ENCODE measurements at regions not wholly inside any gene's neighbourhood (a gene's known extent, or its start where the extent isn't known, plus 50 kb on each side); places are given as distances from the start of the nearest gene placed in this dataset.
A peak's percentile ranks its signal among the peaks of the same experiment; 100 is the strongest.

- Histone ChIP-seq H3K4me3 (ENCODE audit: low read length) (no peak overlapping the region), H3K27me3 (ENCODE audit: insufficient read depth, low read length) (no peaks in the 10 kb centered on the region), H3K36me3 (ENCODE audit: insufficient read depth, low read length) (no peaks in the 10 kb centered on the region)
These were observed 79.5 kb upstream of the SERP2 start for GRCh38 chr13:44293908-44294735.

GRCh38 chr13:44294876-44295275 lies 78.7 kb upstream of the SERP2 start:
- Histone ChIP-seq H3K9me3 (ENCODE audit: low read length) (no peaks in the 10 kb centered on the region), H3K36me3 (ENCODE audit: insufficient read depth, low read length) (no peaks in the 10 kb centered on the region)

More at GRCh38 chr13:44293908-44294735, 79.5 kb upstream of the SERP2 start:
- Histone ChIP-seq H2AFZ (ENCODE audit: low read depth, low read length) (no peak overlapping the region), H3K4me1 (ENCODE audit: insufficient read depth, low read length) (peaks cover 8% of the 10 kb centered on the region), H3K9me3 (ENCODE audit: low read length) (no peaks in the 10 kb centered on the region)

GRCh38 chr13:44296856-44297255 lies 76.8 kb upstream of the SERP2 start:
- peak overlapping the region; percentile 10 for H2AFZ ChIP-seq (ENCODE audit: low read depth, low read length)
- H3K9me3 ChIP-seq (ENCODE audit: low read length), result no peaks in the 10 kb centered on the region
- no peak overlapping the region for H3K4me3 ChIP-seq (ENCODE audit: low read length)
- H3K4me1 ChIP-seq (ENCODE audit: insufficient read depth, low read length), result peaks cover 8% of the 10 kb centered on the region
- no peaks in the 10 kb centered on the region for H3K27me3 ChIP-seq (ENCODE audit: insufficient read depth, low read length)
- no peaks in the 10 kb centered on the region for H3K36me3 ChIP-seq (ENCODE audit: insufficient read depth, low read length)

More at GRCh38 chr13:44294876-44295275, 78.7 kb upstream of the SERP2 start:
- no peak overlapping the region for H2AFZ ChIP-seq (ENCODE audit: low read depth, low read length)
- no peak overlapping the region for H3K4me3 ChIP-seq (ENCODE audit: low read length)
- H3K27me3 ChIP-seq (ENCODE audit: insufficient read depth, low read length), result no peaks in the 10 kb centered on the region
- H3K4me1 ChIP-seq (ENCODE audit: insufficient read depth, low read length), result peaks cover 8% of the 10 kb centered on the region

- Histone ChIP-seq H2AFZ (ENCODE audit: low read depth, low read length) (no peak overlapping the region), H3K4me3 (ENCODE audit: low read length) (no peak overlapping the region), H3K9me3 (ENCODE audit: low read length) (no peaks in the 10 kb centered on the region), H3K27me3 (ENCODE audit: insufficient read depth, low read length) (no peaks in the 10 kb centered on the region), H3K36me3 (ENCODE audit: insufficient read depth, low read length) (no peaks in the 10 kb centered on the region), H3K4me1 (ENCODE audit: insufficient read depth, low read length) (peaks cover 5% of the 10 kb centered on the region)
These were observed 75.3 kb upstream of the SERP2 start for GRCh38 chr13:44298314-44298713.

- H3K4me1 ChIP-seq (ENCODE audit: insufficient read depth, low read length), result peaks cover 11% of the 10 kb centered on the region
- H3K4me3 ChIP-seq (ENCODE audit: low read length), result no peak overlapping the region
- H3K36me3 ChIP-seq (ENCODE audit: insufficient read depth, low read length), result no peaks in the 10 kb centered on the region
- H3K27me3 ChIP-seq (ENCODE audit: insufficient read depth, low read length), result no peaks in the 10 kb centered on the region
- H2AFZ ChIP-seq (ENCODE audit: low read depth, low read length), result no peak overlapping the region
- H3K9me3 ChIP-seq (ENCODE audit: low read length), result no peaks in the 10 kb centered on the region
These were observed 74.3 kb upstream of the SERP2 start for GRCh38 chr13:44299152-44299943.

- no peak overlapping the region for H3K4me3 ChIP-seq (ENCODE audit: low read length)
- peaks cover 21% of the 10 kb centered on the region for H3K4me1 ChIP-seq (ENCODE audit: insufficient read depth, low read length)
- H3K36me3 ChIP-seq (ENCODE audit: insufficient read depth, low read length), result no peaks in the 10 kb centered on the region
- H3K27me3 ChIP-seq (ENCODE audit: insufficient read depth, low read length), result no peaks in the 10 kb centered on the region
- H2AFZ ChIP-seq (ENCODE audit: low read depth, low read length), result no peak overlapping the region
- no peaks in the 10 kb centered on the region for H3K9me3 ChIP-seq (ENCODE audit: low read length)
These were observed 72.6 kb upstream of the SERP2 start for GRCh38 chr13:44300895-44301638.

GRCh38 chr13:44301639-44302015 lies 72.0 kb upstream of the SERP2 start:
- no peak overlapping the region for H2AFZ ChIP-seq (ENCODE audit: low read depth, low read length)
- peaks cover 27% of the 10 kb centered on the region for H3K4me1 ChIP-seq (ENCODE audit: insufficient read depth, low read length)
- H3K9me3 ChIP-seq (ENCODE audit: low read length), result no peaks in the 10 kb centered on the region
- no peak overlapping the region for H3K4me3 ChIP-seq (ENCODE audit: low read length)
- H3K27me3 ChIP-seq (ENCODE audit: insufficient read depth, low read length), result no peaks in the 10 kb centered on the region
- no peaks in the 10 kb centered on the region for H3K36me3 ChIP-seq (ENCODE audit: insufficient read depth, low read length)

- Histone ChIP-seq H3K27me3 (ENCODE audit: insufficient read depth, low read length) (no peaks in the 10 kb centered on the region), H3K36me3 (ENCODE audit: insufficient read depth, low read length) (no peaks in the 10 kb centered on the region), H3K4me1 (ENCODE audit: insufficient read depth, low read length) (peaks cover 27% of the 10 kb centered on the region), H3K9me3 (ENCODE audit: low read length) (no peaks in the 10 kb centered on the region), H3K4me3 (ENCODE audit: low read length) (no peak overlapping the region), H2AFZ (ENCODE audit: low read depth, low read length) (no peak overlapping the region)
These were observed 71.4 kb upstream of the SERP2 start for GRCh38 chr13:44302233-44302632.

- Histone ChIP-seq H3K27me3 (ENCODE audit: insufficient read depth, low read length) (no peaks in the 10 kb centered on the region), H3K4me3 (ENCODE audit: low read length) (no peak overlapping the region), H3K36me3 (ENCODE audit: insufficient read depth, low read length) (no peaks in the 10 kb centered on the region), H3K9me3 (ENCODE audit: low read length) (no peaks in the 10 kb centered on the region), H2AFZ (ENCODE audit: low read depth, low read length) (no peak overlapping the region), H3K4me1 (ENCODE audit: insufficient read depth, low read length) (peaks cover 32% of the 10 kb centered on the region)
These were observed 70.6 kb upstream of the SERP2 start for GRCh38 chr13:44302940-44303575.

- no peak overlapping the region for H3K4me3 ChIP-seq (ENCODE audit: low read length)
- H3K9me3 ChIP-seq (ENCODE audit: low read length), result peaks cover 4% of the 10 kb centered on the region
- no peak overlapping the region for H2AFZ ChIP-seq (ENCODE audit: low read depth, low read length)
- H3K4me1 ChIP-seq (ENCODE audit: insufficient read depth, low read length), result peaks cover 32% of the 10 kb centered on the region
- H3K36me3 ChIP-seq (ENCODE audit: insufficient read depth, low read length), result no peaks in the 10 kb centered on the region
- no peaks in the 10 kb centered on the region for H3K27me3 ChIP-seq (ENCODE audit: insufficient read depth, low read length)
These were observed 69.8 kb upstream of the SERP2 start for GRCh38 chr13:44303681-44304432.

- peaks cover 32% of the 10 kb centered on the region for H3K4me1 ChIP-seq (ENCODE audit: insufficient read depth, low read length)
- no peaks in the 10 kb centered on the region for H3K36me3 ChIP-seq (ENCODE audit: insufficient read depth, low read length)
- H2AFZ ChIP-seq (ENCODE audit: low read depth, low read length), result no peak overlapping the region
- peaks cover 4% of the 10 kb centered on the region for H3K9me3 ChIP-seq (ENCODE audit: low read length)
- H3K27me3 ChIP-seq (ENCODE audit: insufficient read depth, low read length), result no peaks in the 10 kb centered on the region
- H3K4me3 ChIP-seq (ENCODE audit: low read length), result no peak overlapping the region
These were observed 69.2 kb upstream of the SERP2 start for GRCh38 chr13:44304433-44304725.

- Histone ChIP-seq H3K36me3 (ENCODE audit: insufficient read depth, low read length) (no peaks in the 10 kb centered on the region), H3K9me3 (ENCODE audit: low read length) (peaks cover 4% of the 10 kb centered on the region), H3K4me1 (ENCODE audit: insufficient read depth, low read length) (peaks cover 41% of the 10 kb centered on the region), H3K4me3 (ENCODE audit: low read length) (peak overlapping the region; percentile 44), H2AFZ (ENCODE audit: low read depth, low read length) (peak overlapping the region; percentile 82), H3K27me3 (ENCODE audit: insufficient read depth, low read length) (no peaks in the 10 kb centered on the region)
These were observed 68.3 kb upstream of the SERP2 start for GRCh38 chr13:44305286-44305685.
